GM23248 (cell line): ENCODE measurements at regions not wholly inside any gene's neighbourhood (a gene's known extent, or its start where the extent isn't known, plus 50 kb on each side); places are given as distances from the start of the nearest gene placed in this dataset.

ENCODE experiments used
- DNase-seq: peaks from one replicate; pipeline ENCODE4 v3.0.0-alpha.2; 2015
- H2AFZ ChIP-seq: fragments of 200-600 bp; sonication (generic); 2 replicates; pipeline ENCODE4 v1.6.1; 2016; ENCODE audit warnings: antibody characterized with exemption
- H3F3A ChIP-seq: fragments of 200-600 bp; sonication (generic); 2 replicates; pipeline ENCODE4 v1.6.1; 2016; ENCODE audit warnings: mild to moderate bottlenecking, antibody characterized with exemption, mixed run types; ENCODE audit not compliant: insufficient read depth
- H3K27ac ChIP-seq: fragments of 200-600 bp; sonication (generic); 2 replicates; pipeline ENCODE4 v1.5.1; 2016; ENCODE audit warnings: mild to moderate bottlenecking
- H3K27me3 ChIP-seq: fragments of 200-600 bp; sonication (generic); replicated peaks from 2 replicates; pipeline ENCODE4 v1.6.1; 2016; ENCODE audit warnings: mild to moderate bottlenecking; ENCODE audit not compliant: insufficient read depth
- H3K36me3 ChIP-seq: fragments of 200-600 bp; sonication (generic); 2 replicates; pipeline ENCODE4 v1.6.1; 2016; ENCODE audit warnings: low read depth, mild to moderate bottlenecking
- H3K4me1 ChIP-seq: fragments of 200-600 bp; sonication (generic); 2 replicates; pipeline ENCODE4 v1.6.1; 2016; ENCODE audit warnings: mild to moderate bottlenecking; ENCODE audit not compliant: insufficient read depth
- H3K4me2 ChIP-seq: fragments of 200-600 bp; sonication (generic); one replicate; pipeline ENCODE4 v1.6.1; 2016; ENCODE audit warnings: mild to moderate bottlenecking; ENCODE audit not compliant: unreplicated experiment
- H3K4me3 ChIP-seq: fragments of 200-600 bp; sonication (generic); 2 replicates; pipeline ENCODE4 v1.5.1; 2016; ENCODE audit warnings: mild to moderate bottlenecking
- H3K79me2 ChIP-seq: fragments of 200-600 bp; sonication (generic); 2 replicates; pipeline ENCODE4 v1.6.1; 2016; ENCODE audit warnings: mild to moderate bottlenecking; ENCODE audit not compliant: insufficient read depth
- H3K9ac ChIP-seq: fragments of 200-600 bp; sonication (generic); 2 replicates; pipeline ENCODE4 v1.6.1; 2016; ENCODE audit warnings: mild to moderate bottlenecking
- H3K9me2 ChIP-seq: fragments of 200-600 bp; sonication (generic); 2 replicates; pipeline ENCODE4 v1.6.1; 2016; ENCODE audit warnings: mixed run types, mild to moderate bottlenecking, moderate library complexity; ENCODE audit not compliant: insufficient read depth
- H3K9me3 ChIP-seq: fragments of 200-600 bp; sonication (generic); one replicate; pipeline ENCODE4 v1.6.1; 2017; ENCODE audit warnings: low read depth
- H4K20me1 ChIP-seq: fragments of 200-600 bp; sonication (generic); 2 replicates; pipeline ENCODE4 v1.6.0; 2016; ENCODE audit not compliant: insufficient read depth
- EZH2 ChIP-seq: fragments of 200-600 bp; sonication (generic); IDR thresholded peaks from 2 replicates; pipeline ENCODE4 v1.6.1; 2018; ENCODE audit warnings: antibody characterized with exemption, mild to moderate bottlenecking; ENCODE audit not compliant: insufficient read depth, poor library complexity, severe bottlenecking
- EZH2phosphoT487 ChIP-seq: fragments of 200-600 bp; sonication (generic); IDR thresholded peaks from 2 replicates; pipeline ENCODE4 v1.6.1; 2018; ENCODE audit warnings: antibody characterized with exemption, moderate library complexity, mild to moderate bottlenecking, low read depth; ENCODE audit not compliant: insufficient read depth
- WGBS, 2 experiments: methylation state at CpG; one replicate each; pipeline ENCODE4 v1.1.6; 2015 to 2017; ENCODE audit warnings: low lambda C conversion rate in 2 of 2, low coverage in 1 of 2; ENCODE audit errors: missing lambda C conversion rate in 2 of 2; 5-methylcytosine and 5-hydroxymethylcytosine counted together
- in situ Hi-C: fragments of 300-500 bp; cut with MboI; formaldehyde crosslinking; loops from 2 replicates; pipeline ENCODE4 v1.15.0; 2020

GRCh38 chr11:131248588-131248987 lies 121.8 kb upstream of the NTM start:
- in situ Hi-C loops: no loop called here
- DNase-seq: peak; percentile 8
- H3K27me3 ChIP-seq: peaks cover 87% of the 10 kb centered on the region
- no peaks in the 10 kb centered on the region for H3K79me2 ChIP-seq
- 28 to 29% methylated on average over 2 of the region's 2 CpGs for WGBS, 2 experiments
- H2AFZ ChIP-seq: no peak overlapping the region
- H3K4me1 ChIP-seq: peaks cover 3% of the 10 kb centered on the region; the same call in 1 of the 2 replicates
- H3K9me3 ChIP-seq: no peaks in the 10 kb centered on the region
- no peaks in the 10 kb centered on the region for H3F3A ChIP-seq
- H3K9ac ChIP-seq: no peak overlapping the region
- H3K4me3 ChIP-seq: no peak overlapping the region
- H3K27ac ChIP-seq: no peak overlapping the region
- TF ChIP-seq EZH2phosphoT487 (no peak), EZH2 (no peak)
- no peak overlapping the region for H3K4me2 ChIP-seq
- no peaks in the 10 kb centered on the region for H3K36me3 ChIP-seq
- H4K20me1 ChIP-seq: no peaks in the 10 kb centered on the region
- no peaks in the 10 kb centered on the region for H3K9me2 ChIP-seq

GRCh38 chr11:131253142-131253655 lies 117.2 kb upstream of the NTM start:
- Histone ChIP-seq H3K36me3 (no peaks in the 10 kb centered on the region), H3K9ac (no peak overlapping the region), H2AFZ (no peak overlapping the region), H3K4me1 (peaks cover 8% of the 10 kb centered on the region; the same call in 1 of the 2 replicates), H3F3A (no peaks in the 10 kb centered on the region), H3K9me3 (no peaks in the 10 kb centered on the region), H3K4me3 (no peak overlapping the region), H3K9me2 (no peaks in the 10 kb centered on the region), H3K4me2 (no peak overlapping the region), H3K27me3 (peaks cover 44% of the 10 kb centered on the region), H4K20me1 (no peaks in the 10 kb centered on the region), H3K79me2 (no peaks in the 10 kb centered on the region), H3K27ac (no peak overlapping the region)
- TF ChIP-seq EZH2phosphoT487 (no peak), EZH2 (no peak)
- WGBS, 2 experiments: 0 to 4% methylated on average over 5 of the region's 5 CpGs
- in situ Hi-C loops: no loop called here
- no peak for DNase-seq

- TF ChIP-seq EZH2: no peak
- TF ChIP-seq EZH2phosphoT487: no peak
- in situ Hi-C loops: no loop called here
- no peaks in the 10 kb centered on the region for H4K20me1 ChIP-seq
- H3K27me3 ChIP-seq: peaks cover 39% of the 10 kb centered on the region
- H3F3A ChIP-seq: no peaks in the 10 kb centered on the region
- H3K9ac ChIP-seq: no peak overlapping the region
- H2AFZ ChIP-seq: no peak overlapping the region
- DNase-seq: peak; percentile 26
- peak overlapping the region; percentile 32 for H3K4me2 ChIP-seq
- no peaks in the 10 kb centered on the region for H3K9me2 ChIP-seq
- H3K9me3 ChIP-seq: no peaks in the 10 kb centered on the region
- H3K27ac ChIP-seq: no peak overlapping the region
- no peak overlapping the region for H3K4me3 ChIP-seq
- 4% methylated on average over 9 of the region's 9 CpGs for WGBS, 2 experiments
- no peaks in the 10 kb centered on the region for H3K36me3 ChIP-seq
- peaks cover 8% of the 10 kb centered on the region; the same call in 1 of the 2 replicates for H3K4me1 ChIP-seq
- no peaks in the 10 kb centered on the region for H3K79me2 ChIP-seq
Observed at GRCh38 chr11:131253656-131254151, 116.7 kb upstream of the NTM start.

- H3K9me2 ChIP-seq: no peaks in the 10 kb centered on the region
- H4K20me1 ChIP-seq: no peaks in the 10 kb centered on the region
- H3K4me3 ChIP-seq: no peak overlapping the region
- H3K79me2 ChIP-seq: no peaks in the 10 kb centered on the region
- peaks cover 38% of the 10 kb centered on the region for H3K27me3 ChIP-seq
- TF ChIP-seq EZH2phosphoT487 (no peak), EZH2 (no peak)
- H3K27ac ChIP-seq: no peak overlapping the region
- H3F3A ChIP-seq: no peaks in the 10 kb centered on the region
- no peak for DNase-seq
- no peaks in the 10 kb centered on the region for H3K36me3 ChIP-seq
- no peak overlapping the region for H2AFZ ChIP-seq
- 11 to 14% methylated on average over 7 of the region's 7 CpGs for WGBS, 2 experiments
- in situ Hi-C loops: no loop called here
- no peak overlapping the region for H3K4me2 ChIP-seq
- H3K9ac ChIP-seq: no peak overlapping the region
- no peaks in the 10 kb centered on the region for H3K9me3 ChIP-seq
- H3K4me1 ChIP-seq: peaks cover 8% of the 10 kb centered on the region; the same call in 1 of the 2 replicates
Observed at GRCh38 chr11:131254254-131254653, 116.2 kb upstream of the NTM start.

- H2AFZ ChIP-seq: no peak overlapping the region
Observed at GRCh38 chr11:131274233-131274632, 96.2 kb upstream of the NTM start.

More at GRCh38 chr11:131274233-131274632, 96.2 kb upstream of the NTM start:
- Histone ChIP-seq H3K9me2 (no peaks in the 10 kb centered on the region), H3K79me2 (no peaks in the 10 kb centered on the region), H3K27ac (no peak overlapping the region), H3K9ac (no peak overlapping the region), H3K27me3 (peaks cover 26% of the 10 kb centered on the region), H3K4me3 (no peak overlapping the region), H3K36me3 (no peaks in the 10 kb centered on the region), H3F3A (no peaks in the 10 kb centered on the region), H4K20me1 (no peaks in the 10 kb centered on the region), H3K4me2 (no peak overlapping the region), H3K9me3 (no peaks in the 10 kb centered on the region), H3K4me1 (no peaks in the 10 kb centered on the region)
- 11 to 13% methylated on average over 5 of the region's 5 CpGs for WGBS, 2 experiments
- TF ChIP-seq EZH2: no peak
- no peak for TF ChIP-seq EZH2phosphoT487
- in situ Hi-C loops: no loop called here
- DNase-seq: no peak
